Fibroblast of lung (primary cell): ENCODE measurements at regions not wholly inside any gene's neighbourhood (a gene's known extent, or its start where the extent isn't known, plus 50 kb on each side); places are given as distances from the start of the nearest gene placed in this dataset.

Source experiments
- DNase-seq, 2 donors: peaks; one replicate each; pipeline versions ENCODE4 v3.0.0 to v3.0.0-alpha.2; 2010; ENCODE audit warnings: low read depth in 2 of 2
- H2AFZ ChIP-seq: 2 replicates; pipeline ENCODE4 v1.5.1; 2012; ENCODE audit warnings: low read length, control low read depth, inconsistent platforms
- H3K27ac ChIP-seq: 2 replicates; pipeline ENCODE4 v1.5.1; 2011; ENCODE audit warnings: low read length, control low read depth; ENCODE audit not compliant: insufficient read depth
- H3K27me3 ChIP-seq: 2 replicates; pipeline ENCODE4 v1.5.1; 2011; ENCODE audit warnings: mild to moderate bottlenecking, low read length; ENCODE audit not compliant: control insufficient read depth, insufficient read depth
- H3K36me3 ChIP-seq: 2 replicates; pipeline ENCODE4 v1.5.1; 2011; ENCODE audit warnings: low read length; ENCODE audit not compliant: control insufficient read depth, insufficient read depth
- H3K4me1 ChIP-seq: 2 replicates; pipeline ENCODE4 v1.5.1; 2011; ENCODE audit warnings: low read length; ENCODE audit not compliant: control insufficient read depth, insufficient read depth; ENCODE audit errors: extremely low read depth
- H3K4me2 ChIP-seq: 2 replicates; pipeline ENCODE4 v1.5.1; 2011; ENCODE audit warnings: low read length, control low read depth; ENCODE audit not compliant: insufficient read depth; ENCODE audit errors: extremely low read depth
- H3K4me3 ChIP-seq, 4 experiments: fragments of 200-600 bp in 1 of 4; sonication (generic) in 1 of 4; replicated peaks in 1 of 4; 2 replicates each; pipeline ENCODE4 v1.5.1; 2011 to 2016; ENCODE audit warnings: low read length in 4 of 4, low read depth in 3 of 4, mild to moderate bottlenecking in 3 of 4, control low read depth in 2 of 4, inconsistent platforms in 1 of 4, mixed read lengths in 1 of 4; ENCODE audit not compliant: insufficient read depth in 1 of 4; ENCODE audit errors: control extremely low read depth in 1 of 4
- H3K79me2 ChIP-seq: 2 replicates; pipeline ENCODE4 v1.5.1; 2012; ENCODE audit warnings: mild to moderate bottlenecking, low read length, inconsistent platforms; ENCODE audit not compliant: control insufficient read depth, insufficient read depth
- H3K9ac ChIP-seq: 2 replicates; pipeline ENCODE4 v1.5.1; 2011; ENCODE audit warnings: mild to moderate bottlenecking, low read length, control low read depth; ENCODE audit not compliant: insufficient read depth
- H3K9me3 ChIP-seq: 2 replicates; pipeline ENCODE4 v1.5.1; 2012; ENCODE audit warnings: low read depth, low read length; ENCODE audit not compliant: control insufficient read depth, insufficient read depth
- H4K20me1 ChIP-seq: 2 replicates; pipeline ENCODE4 v1.5.1; 2011; ENCODE audit warnings: low read length; ENCODE audit not compliant: control insufficient read depth, insufficient read depth; ENCODE audit errors: extremely low read depth
- CTCF ChIP-seq, 2 donors: IDR thresholded peaks in 1 of 2; conservative IDR thresholded peaks in 1 of 2; 1 replicate in 1 of 2; 2 replicates in 1 of 2; pipeline ENCODE4 v1.5.1; 2011 to 2012; ENCODE audit warnings: low read length in 2 of 2, control low read depth in 1 of 2, inconsistent platforms in 1 of 2, low read depth in 1 of 2, mild to moderate bottlenecking in 1 of 2
- EZH2 ChIP-seq: IDR thresholded peaks from 2 replicates; pipeline ENCODE4 v1.5.1; 2012; ENCODE audit warnings: low read length, control low read depth, mild to moderate bottlenecking; ENCODE audit errors: missing control alignments

GRCh38 chr11:60625262-60625661 lies 74.2 kb upstream of the MS4A8 start:
- TF ChIP-seq CTCF (conservative IDR thresholded peaks at IDR 0.05 in 1 of 2, IDR thresholded peaks at IDR 0.05 in 1 of 2; ENCODE audit: low read depth in 1 of 2, low read length in 2 of 2) (peak in 1 of 2 donors; percentile 25), EZH2 (no peak)

GRCh38 chr11:60629399-60629798 lies 70.0 kb upstream of the MS4A8 start:
- TF ChIP-seq CTCF (conservative IDR thresholded peaks at IDR 0.05 in 1 of 2, IDR thresholded peaks at IDR 0.05 in 1 of 2; ENCODE audit: low read depth in 1 of 2, low read length in 2 of 2) (no peak), EZH2 (no peak)
- H3K79me2 ChIP-seq = no peaks in the 10 kb centered on the region
- no peaks in the 10 kb centered on the region for H3K9me3 ChIP-seq
- H3K36me3 ChIP-seq = no peaks in the 10 kb centered on the region
- no peak overlapping the region for H3K27ac ChIP-seq
- DNase-seq = no peak
- H3K4me1 ChIP-seq = no peaks in the 10 kb centered on the region
- H3K9ac ChIP-seq = no peak overlapping the region
- no peaks in the 10 kb centered on the region for H3K27me3 ChIP-seq
- H3K4me3 ChIP-seq = no peak overlapping the region
- no peaks in the 10 kb centered on the region for H4K20me1 ChIP-seq
- H3K4me2 ChIP-seq = no peak overlapping the region
- H2AFZ ChIP-seq = no peak overlapping the region

More at GRCh38 chr11:60625262-60625661, 74.2 kb upstream of the MS4A8 start:
- no peaks in the 10 kb centered on the region for H3K36me3 ChIP-seq
- DNase-seq = peak; percentile 2 to 28
- no peaks in the 10 kb centered on the region for H3K79me2 ChIP-seq
- H3K27ac ChIP-seq = no peak overlapping the region
- H4K20me1 ChIP-seq = no peaks in the 10 kb centered on the region
- H3K4me3 ChIP-seq = no peak overlapping the region
- no peak overlapping the region for H2AFZ ChIP-seq
- H3K27me3 ChIP-seq = no peaks in the 10 kb centered on the region
- no peaks in the 10 kb centered on the region for H3K4me1 ChIP-seq
- H3K4me2 ChIP-seq = no peak overlapping the region
- no peak overlapping the region for H3K9ac ChIP-seq
- H3K9me3 ChIP-seq = no peaks in the 10 kb centered on the region

- Histone ChIP-seq H3K4me1 (no peaks in the 10 kb centered on the region), H3K27me3 (no peaks in the 10 kb centered on the region), H3K36me3 (no peaks in the 10 kb centered on the region), H3K4me3 (no peak overlapping the region), H3K27ac (no peak overlapping the region), H2AFZ (no peak overlapping the region), H4K20me1 (no peaks in the 10 kb centered on the region), H3K9me3 (no peaks in the 10 kb centered on the region), H3K9ac (no peak overlapping the region), H3K4me2 (no peak overlapping the region), H3K79me2 (no peaks in the 10 kb centered on the region)
- DNase-seq = no peak
- TF ChIP-seq CTCF (conservative IDR thresholded peaks at IDR 0.05 in 1 of 2, IDR thresholded peaks at IDR 0.05 in 1 of 2; ENCODE audit: low read depth in 1 of 2, low read length in 2 of 2) (no peak), EZH2 (no peak)
Measured at GRCh38 chr11:60631944-60632343, 67.5 kb upstream of the MS4A8 start.
